DMS114 treated with DMSO at 0.1 percent for 48 hours (cell line): ENCODE measurements at regions not wholly inside any gene's neighbourhood (a gene's known extent, or its start where the extent isn't known, plus 50 kb on each side); places are given as distances from the start of the nearest gene placed in this dataset.

Source experiments
- DNase-seq: peaks from one replicate; lab custom pipeline; 2025; ENCODE audit not compliant: unreplicated experiment; lab: John Stamatoyannopoulos, UW

- DNase-seq: no peak
Measured at GRCh38 chr18:45119876-45120275, 439.2 kb downstream of the SETBP1 start.

- DNase-seq: no peak
Measured at GRCh38 chr18:45121146-45121545, 440.5 kb downstream of the SETBP1 start.

DNA sequence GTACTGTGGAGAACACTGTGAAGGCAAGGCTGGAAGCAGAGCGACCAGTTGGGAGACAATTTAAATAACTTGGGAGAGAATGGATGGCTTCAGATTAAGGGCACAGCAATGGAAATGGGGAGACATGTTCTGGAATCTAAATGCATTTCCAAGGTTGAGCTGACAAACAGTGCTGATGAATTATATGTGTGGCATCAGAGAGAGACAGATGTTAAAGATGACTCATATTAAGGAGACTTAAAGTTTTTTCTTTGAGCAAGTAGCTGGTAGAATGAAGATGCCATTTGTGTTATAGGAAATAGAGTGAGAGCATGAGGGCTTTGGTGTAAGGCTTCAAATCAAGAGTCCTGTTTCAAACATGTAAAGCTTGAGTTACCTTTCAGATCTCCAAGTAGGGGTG lies 441.8 kb downstream of the SETBP1 start:
- DNase-seq: no peak

- DNase-seq: no peak
Measured at GRCh38 chr18:45127405-45127804, 446.7 kb downstream of the SETBP1 start.

DNA sequence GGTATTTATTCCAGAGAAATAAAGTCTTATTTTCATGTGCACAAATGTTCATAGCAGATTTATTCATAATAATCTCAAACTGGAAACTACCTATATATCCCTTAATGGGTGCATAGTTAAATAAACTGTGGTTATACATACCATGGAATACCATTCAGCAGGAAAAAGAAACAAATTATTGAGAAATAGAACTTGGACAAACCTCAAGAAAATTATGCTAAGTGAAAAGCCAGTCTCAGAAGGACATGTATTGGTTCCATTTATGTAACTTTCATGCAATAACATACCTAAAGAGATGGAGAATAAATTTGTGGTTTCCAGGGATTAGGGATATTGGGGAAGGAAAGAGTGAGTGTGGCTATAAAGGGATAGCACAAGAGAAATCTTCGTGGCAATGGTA lies 452.6 kb downstream of the SETBP1 start:
- DNase-seq: no peak

GRCh38 chr18:45136381-45137086 lies 455.8 kb downstream of the SETBP1 start:
- DNase-seq: no peak

DNA sequence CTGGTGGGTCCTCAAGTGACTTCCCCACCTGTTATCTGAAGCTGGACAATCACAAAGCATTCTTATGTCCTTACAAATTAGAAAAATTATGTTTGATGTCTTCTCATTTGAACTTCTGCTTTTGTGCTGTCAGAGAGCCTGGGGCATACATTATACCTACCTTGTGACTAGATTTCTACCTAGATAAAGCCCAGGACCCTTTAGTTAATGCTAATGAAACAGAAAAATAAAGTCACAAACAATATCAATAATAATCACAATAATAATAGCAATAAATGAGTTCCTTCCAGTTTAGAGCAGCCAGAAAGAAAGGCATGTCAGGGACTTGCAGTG lies 456.4 kb downstream of the SETBP1 start:
- no peak for DNase-seq

DNA sequence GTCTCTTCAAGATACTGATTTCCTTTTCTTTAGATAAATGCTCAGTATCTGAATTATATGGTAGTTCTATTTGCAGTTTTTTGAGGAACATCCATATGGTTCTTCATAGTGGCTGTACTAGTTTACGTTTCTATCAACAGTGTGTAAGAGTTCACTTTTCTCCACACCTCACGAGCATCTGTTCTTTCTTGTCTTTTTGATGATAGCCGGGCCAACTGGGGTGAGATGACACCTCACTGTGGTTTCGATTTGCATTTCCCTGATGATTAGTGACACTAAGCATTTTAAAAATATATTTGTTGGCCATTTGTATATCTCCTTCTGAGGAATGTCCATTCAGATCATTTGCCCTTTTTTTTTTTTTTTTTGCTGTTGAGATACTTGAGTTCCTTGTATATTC lies 458.8 kb downstream of the SETBP1 start:
- DNase-seq: no peak

- DNase-seq: no peak
Measured at GRCh38 chr18:45142868-45143267, 462.2 kb downstream of the SETBP1 start.

- DNase-seq: no peak
Measured at GRCh38 chr18:45149712-45150111, 465.6 kb upstream of the SLC14A2 start.

- DNase-seq: no peak
Measured at GRCh38 chr18:45151645-45152044, 463.6 kb upstream of the SLC14A2 start.

GRCh38 chr18:45155526-45155925 lies 459.8 kb upstream of the SLC14A2 start:
- DNase-seq: no peak

DNA sequence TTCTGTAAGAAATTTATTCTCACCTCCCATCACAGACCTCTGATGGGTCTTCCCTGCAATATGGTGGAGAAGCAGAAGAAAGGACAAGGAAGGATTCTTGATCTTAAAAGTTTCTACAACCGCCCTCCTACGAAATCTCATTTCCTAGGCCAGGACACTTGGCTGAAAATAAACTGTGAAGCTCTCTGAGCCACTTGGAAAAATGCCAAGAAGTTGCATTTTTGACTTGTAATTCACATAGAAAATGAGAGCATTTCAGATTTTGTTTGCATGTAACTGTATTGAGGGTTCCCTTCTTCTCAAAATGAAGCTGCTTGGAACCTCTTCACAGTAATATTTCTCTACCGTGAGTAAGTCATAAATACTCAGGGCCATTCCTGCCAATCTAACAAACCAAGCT lies 458.3 kb upstream of the SLC14A2 start:
- DNase-seq: no peak

GRCh38 chr18:45157576-45157975 lies 457.7 kb upstream of the SLC14A2 start:
- DNase-seq: no peak

GRCh38 chr18:45161850-45162249 lies 453.4 kb upstream of the SLC14A2 start:
- no peak for DNase-seq

GRCh38 chr18:45163871-45164270 lies 451.4 kb upstream of the SLC14A2 start:
- DNase-seq: no peak

DNA sequence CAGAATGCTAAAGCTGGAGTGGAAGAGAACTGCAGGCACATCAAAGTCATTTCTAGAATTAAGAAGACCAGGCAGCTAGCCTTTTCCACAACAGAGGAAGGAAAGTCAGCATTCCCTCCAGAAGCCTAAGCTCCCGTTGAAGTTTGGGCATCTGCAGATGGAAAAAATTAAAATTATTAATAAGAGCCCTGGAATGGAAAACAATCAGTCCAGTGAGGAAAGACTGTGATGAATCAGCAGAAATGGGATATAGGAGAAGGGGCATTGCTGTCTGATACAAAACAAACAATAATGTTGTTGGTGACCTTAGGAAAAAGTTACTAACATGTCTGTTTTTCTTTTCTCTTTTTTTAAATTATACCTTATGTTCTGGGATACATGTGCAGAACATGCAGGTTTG lies 450.7 kb upstream of the SLC14A2 start:
- no peak for DNase-seq

DNA sequence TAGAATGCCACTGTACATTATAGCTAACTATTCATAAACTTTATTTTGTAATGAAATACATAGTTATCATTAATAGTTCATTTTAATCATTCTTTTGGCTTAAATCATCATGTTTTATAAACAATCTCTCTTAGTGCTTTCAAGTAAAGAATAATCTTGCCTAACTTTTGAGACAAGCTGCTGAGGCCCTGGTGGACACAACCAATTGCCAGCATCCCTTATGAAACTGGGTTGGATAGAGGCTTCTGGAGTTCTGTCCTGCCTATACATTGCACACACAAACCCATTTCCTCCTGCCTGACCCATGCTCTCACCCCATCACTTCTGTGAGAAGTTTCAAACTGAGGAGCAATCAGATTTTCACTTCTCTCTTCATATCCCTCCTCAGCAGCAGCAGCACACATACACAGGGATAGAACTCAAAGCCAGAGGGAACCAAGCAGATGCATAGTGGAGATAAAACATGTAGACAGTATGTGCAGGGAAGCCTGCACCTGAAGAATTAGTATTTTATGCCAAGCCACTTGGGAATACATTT lies 450.0 kb upstream of the SLC14A2 start:
- DNase-seq: no peak

DNA sequence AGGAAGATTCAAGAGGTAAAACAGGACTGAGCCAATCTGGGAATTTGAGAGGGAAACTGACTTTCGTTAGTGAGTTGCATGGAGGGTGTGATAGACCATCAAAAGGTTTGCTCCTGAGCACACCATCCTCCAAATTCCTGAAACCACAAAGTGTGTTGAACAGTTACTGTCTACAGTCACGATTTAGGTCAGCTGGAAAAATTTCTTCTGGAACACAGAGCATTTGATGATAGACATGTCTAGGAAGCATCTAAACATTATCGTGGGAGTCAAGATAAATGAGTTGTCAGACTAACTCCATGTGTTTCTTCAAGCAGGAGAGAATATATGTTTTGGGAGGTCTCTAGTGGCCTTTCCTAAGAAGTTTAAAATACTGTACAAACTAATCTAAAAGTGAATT lies 449.4 kb upstream of the SLC14A2 start:
- no peak for DNase-seq

- DNase-seq: no peak
Measured at GRCh38 chr18:45166341-45166835, 448.9 kb upstream of the SLC14A2 start.

DNA sequence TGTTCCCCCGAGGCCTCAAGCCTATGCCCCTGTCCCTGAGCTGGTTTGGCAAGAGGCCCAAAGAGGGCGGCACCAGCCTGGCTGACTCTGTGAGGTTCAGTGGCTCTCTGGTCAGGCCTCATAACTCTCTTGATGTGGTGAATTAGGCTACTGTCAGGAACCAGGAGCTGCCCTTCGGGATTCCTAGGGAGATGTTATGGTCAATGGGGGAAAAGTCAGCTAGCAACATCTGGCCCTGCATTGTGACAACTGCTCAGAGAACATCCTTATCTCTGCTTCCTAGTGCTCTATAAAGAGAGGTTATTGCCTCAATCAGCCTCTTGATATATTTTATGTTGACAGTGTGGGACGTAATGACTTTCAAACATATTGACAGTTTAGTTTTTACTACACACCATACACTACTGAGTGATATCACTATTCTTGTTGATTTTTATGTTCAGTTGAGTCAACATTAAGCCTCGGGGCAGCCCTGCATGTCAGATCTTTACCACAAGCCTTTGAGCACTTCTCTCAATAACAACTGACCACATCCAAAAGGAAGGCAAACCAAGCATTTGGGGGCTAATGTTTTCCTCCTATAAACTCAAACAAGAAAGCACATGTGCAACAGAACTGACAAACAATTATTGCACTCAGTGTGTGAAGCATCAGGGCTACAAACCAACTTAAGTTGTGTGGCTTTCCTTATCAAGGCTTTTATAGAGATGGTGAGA lies 448.3 kb upstream of the SLC14A2 start:
- no peak for DNase-seq

DNA sequence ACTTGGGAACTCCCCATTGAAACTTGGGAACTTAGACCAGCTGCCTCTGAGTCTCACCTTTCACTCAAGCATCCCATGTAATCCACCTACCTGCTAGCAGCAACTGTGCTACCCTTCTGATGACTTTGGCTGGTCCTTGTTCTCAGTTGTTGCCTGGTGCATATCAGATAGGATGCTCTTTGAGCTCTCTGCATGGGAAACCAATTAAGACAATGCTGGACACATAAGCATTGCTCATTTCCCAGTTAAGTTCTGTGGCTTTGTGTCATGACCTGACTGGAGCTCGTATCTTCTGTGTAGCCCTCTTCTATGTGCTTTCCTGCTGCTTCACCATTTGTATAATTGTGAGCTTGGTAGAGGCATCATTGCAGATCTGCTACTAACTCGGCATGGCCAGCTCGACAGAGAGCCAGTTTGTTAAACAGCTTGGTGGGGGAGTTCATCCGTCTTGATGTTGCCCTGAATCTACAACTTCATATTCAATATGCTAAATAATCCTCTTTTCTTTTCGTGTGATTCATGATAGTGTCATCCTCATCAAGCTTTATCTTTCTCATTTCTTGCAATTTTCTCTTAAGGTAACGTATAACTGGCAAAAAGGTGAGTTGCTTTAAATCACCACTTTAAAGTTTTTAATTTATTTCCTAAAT lies 447.5 kb upstream of the SLC14A2 start:
- DNase-seq: no peak
